GM12878 (cell line): ENCODE measurements at regions not wholly inside any gene's neighbourhood (a gene's known extent, or its start where the extent isn't known, plus 50 kb on each side); places are given as distances from the start of the nearest gene placed in this dataset.

Source experiments
- ATAC-seq: fragments of 200-7000 bp; cut with Tn5 transposase; 3 replicates; pipeline ENCODE4 v1.9.1; 2020; ENCODE audit warnings: mild to moderate bottlenecking, moderate library complexity
- BruUV-seq: library from RNA; stranded (reverse); fragments of 400-500 nt; replicated peaks from 2 replicates; lab custom pipeline; 2021; lab: Mats Ljungman, UMichigan
- CTCF ChIA-PET: fragments of 300-600 bp; sonication (Branson Sonifier 250); formaldehyde crosslinking; extraction: SDS; loops from one replicate; lab custom pipeline; 2021; ENCODE audit warnings: inconsistent platforms; lab: Yijun Ruan, JAX
- POLR2A ChIA-PET: fragments of 350-600 bp; formaldehyde crosslinking; extraction: SDS; loops from one replicate; lab custom pipeline; 2021; ENCODE audit warnings: inconsistent platforms; lab: Charles Lee
- RAD21 ChIA-PET: fragments of 300-600 bp; sonication (Branson Sonifier 250); formaldehyde crosslinking; loops from one replicate; lab custom pipeline; 2023; ENCODE audit warnings: antibody characterized with exemption; ENCODE audit not compliant: unreplicated experiment; lab: Charles Lee
- SMC1A ChIA-PET: fragments of 300-600 bp; sonication (Branson Sonifier 250); formaldehyde crosslinking; loops from one replicate; lab custom pipeline; 2023; ENCODE audit not compliant: unreplicated experiment, uncharacterized antibody; lab: Charles Lee
- DNase-seq: peaks from one replicate; pipeline ENCODE4 v3.0.0-alpha.2; 2011; ENCODE audit warnings: low read depth, low spot score
- FAIRE-seq: peaks from 3 replicates; lab custom pipeline; 2011; peaks lifted over from hg19 to GRCh38; lab: Jason Lieb, UNC
- H2AFZ ChIP-seq: 2 replicates; pipeline ENCODE4 v1.6.0; 2011; ENCODE audit warnings: low read depth, low read length, control low read depth; ENCODE audit not compliant: control insufficient read depth
- H3K27ac ChIP-seq: 2 replicates; pipeline ENCODE4 v1.5.1; 2011; ENCODE audit warnings: control low read depth; ENCODE audit not compliant: control insufficient read depth, insufficient read depth
- H3K27me3 ChIP-seq, 2 experiments: replicated peaks in 1 of 2; 2 replicates each; pipeline versions ENCODE4 v1.6.0 to v1.6.1; 2011; ENCODE audit warnings: low read length in 1 of 2; ENCODE audit not compliant: control insufficient read depth in 2 of 2, insufficient read depth in 2 of 2
- H3K36me3 ChIP-seq, 2 experiments: 2 replicates each; pipeline ENCODE4 v1.5.1; 2011; ENCODE audit warnings: low read length in 1 of 2; ENCODE audit not compliant: control insufficient read depth in 2 of 2, insufficient read depth in 2 of 2
- H3K4me1 ChIP-seq: 2 replicates; pipeline ENCODE4 v1.6.1; 2011; ENCODE audit warnings: mild to moderate bottlenecking, low read length, moderate library complexity, mixed read lengths; ENCODE audit not compliant: control insufficient read depth, insufficient read depth
- H3K4me2 ChIP-seq: 2 replicates; pipeline ENCODE4 v1.6.0; 2011; ENCODE audit warnings: control low read depth; ENCODE audit not compliant: control insufficient read depth, insufficient read depth
- H3K4me3 ChIP-seq: fragments of 200-600 bp; sonication (generic); 2 replicates; pipeline ENCODE4 v1.5.1; 2016
- H3K79me2 ChIP-seq: 2 replicates; pipeline ENCODE4 v1.6.0; 2011; ENCODE audit warnings: low read length; ENCODE audit not compliant: control insufficient read depth, insufficient read depth
- H3K9ac ChIP-seq: 2 replicates; pipeline ENCODE4 v1.8.0; 2011; ENCODE audit warnings: low read length, control low read depth, mixed read lengths; ENCODE audit not compliant: control insufficient read depth, insufficient read depth
- H3K9me3 ChIP-seq: replicated peaks from 3 replicates; pipeline ENCODE4 v1.5.1; 2011; ENCODE audit warnings: mild to moderate bottlenecking, low read length; ENCODE audit not compliant: control insufficient read depth, insufficient read depth
- H4K20me1 ChIP-seq: 2 replicates; pipeline ENCODE4 v1.6.0; 2011; ENCODE audit not compliant: control insufficient read depth, insufficient read depth
- CHD4 ChIP-seq: fragments of 200-600 bp; sonication (generic); IDR thresholded peaks from 2 replicates; pipeline ENCODE4 v1.6.1; 2016; ENCODE audit warnings: mild to moderate bottlenecking
- ESRRA ChIP-seq: IDR thresholded peaks from 2 replicates; pipeline ENCODE4 v1.6.1; 2012; ENCODE audit warnings: mild to moderate bottlenecking, low read length, improper control_type of control experiment
- GABPA ChIP-seq: IDR thresholded peaks from 2 replicates; pipeline ENCODE4 v1.6.1; 2014; ENCODE audit warnings: antibody characterized with exemption, low read depth, mild to moderate bottlenecking, inconsistent platforms
- HDGF ChIP-seq: fragments of 450-650 bp; IDR thresholded peaks from 2 replicates; pipeline ENCODE4 v1.6.1; 2016; ENCODE audit warnings: antibody characterized with exemption
- KDM1A ChIP-seq: fragments of 200-600 bp; sonication (generic); IDR thresholded peaks from 2 replicates; pipeline ENCODE4 v1.6.1; 2016; ENCODE audit warnings: borderline replicate concordance
- MYC ChIP-seq: IDR thresholded peaks from 2 replicates; pipeline ENCODE4 v1.6.1; 2011; ENCODE audit warnings: mild to moderate bottlenecking, low read length, moderate library complexity, inconsistent platforms; ENCODE audit not compliant: insufficient read depth, insufficient replicate concordance, insufficient read length, severe bottlenecking
- NR2F1 ChIP-seq: fragments of 450-650 bp; conservative IDR thresholded peaks from 2 replicates; pipeline ENCODE4 v1.6.1; 2017; ENCODE audit warnings: mild to moderate bottlenecking
- POLR2AphosphoS2 ChIP-seq: IDR thresholded peaks from 2 replicates; pipeline ENCODE4 v1.6.1; 2011; ENCODE audit warnings: low read depth, mild to moderate bottlenecking, low read length, improper control_type of control experiment, moderate library complexity
- ZNF217 ChIP-seq: fragments of 450-650 bp; IDR thresholded peaks from 2 replicates; pipeline ENCODE4 v1.6.1; 2017; ENCODE audit warnings: antibody characterized with exemption, mild to moderate bottlenecking
- ZNF384 ChIP-seq: IDR thresholded peaks from 2 replicates; pipeline ENCODE4 v1.6.1; 2012; ENCODE audit warnings: low read depth, mild to moderate bottlenecking, low read length, improper control_type of control experiment, borderline replicate concordance
- ZZZ3 ChIP-seq: IDR thresholded peaks from 2 replicates; pipeline ENCODE4 v1.6.1; 2011; ENCODE audit warnings: low read depth; ENCODE audit not compliant: control insufficient read depth, insufficient read length
- WGBS: methylation state at CpG from one replicate; pipeline ENCODE4 v1.1.6; 2016; ENCODE audit warnings: low lambda C conversion rate; ENCODE audit not compliant: insufficient replicate concordance, insufficient coverage; ENCODE audit errors: missing lambda C conversion rate; 5-methylcytosine and 5-hydroxymethylcytosine counted together
- in situ Hi-C: fragments of 300-500 bp; cut with MboI; formaldehyde crosslinking; loops from 9 replicates; pipeline ENCODE4 v1.14.3; 2018; ENCODE audit warnings: mixed read lengths
- intact Hi-C: fragments of 100-400 bp; cut with micrococcal nuclease; formaldehyde crosslinking; loops from one replicate; pipeline ENCODE4 v1.14.2; 2022; ENCODE audit not compliant: unreplicated experiment
- TF ChIP-seq, protein P1 (sequence below): fragments of 450-650 bp; IDR thresholded peaks from 2 replicates; pipeline ENCODE4 v1.6.1; 2017; ENCODE audit warnings: mild to moderate bottlenecking, moderate library complexity

DNA sequence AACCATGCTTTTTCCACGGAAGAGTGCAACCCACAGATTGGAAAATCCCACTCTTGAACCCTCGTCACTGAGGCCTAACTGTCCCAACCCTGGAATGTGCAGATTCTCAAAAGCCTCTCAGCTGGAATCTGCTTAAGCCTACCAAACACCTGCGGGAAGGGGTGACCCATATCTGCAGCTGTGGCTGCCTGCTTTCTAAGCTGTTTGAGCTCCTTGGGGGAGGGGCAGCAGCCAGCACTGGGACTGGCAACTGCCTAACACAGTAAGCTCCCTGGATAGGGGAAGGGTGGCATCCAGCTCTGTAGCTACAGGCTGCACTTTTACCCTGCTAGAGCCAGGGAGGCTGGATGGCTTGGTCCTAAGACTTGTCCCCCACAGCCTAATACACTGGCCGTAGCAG lies 579.6 kb downstream of the COL12A1 start:
- H3K4me3 ChIP-seq = no peak overlapping the region
- no peaks in the 10 kb centered on the region for H3K27me3 ChIP-seq
- H4K20me1 ChIP-seq = no peaks in the 10 kb centered on the region
- BruUV-seq = no TSS peak
- 23% methylated on average over 4 of the region's 4 CpGs for WGBS
- DNase-seq = no peak
- no peak overlapping the region for H2AFZ ChIP-seq
- ChIA-PET CTCF (interaction anchor here (0.5 kb wide), 1 partner anchor 789 kb away, joined by 4 read pairs; no protein-coding TSS in a partner anchor), POLR2A (no interaction called here), RAD21 (no interaction called here), SMC1A (no interaction called here)
- no peak overlapping the region for H3K9ac ChIP-seq
- ATAC-seq = no peak
- H3K36me3 ChIP-seq = no peaks in the 10 kb centered on the region
- no peaks in the 10 kb centered on the region; the same call in 2 of the 3 replicates for H3K9me3 ChIP-seq
- no peaks in the 10 kb centered on the region for H3K79me2 ChIP-seq
- FAIRE-seq = no peak
- intact Hi-C loops = no loop called here
- no peak overlapping the region for H3K4me2 ChIP-seq
- H3K27ac ChIP-seq = no peak overlapping the region
- in situ Hi-C loops = no loop called here
- TF ChIP-seq GABPA (no peak), ZZZ3 (no peak), CHD4 (no peak), KDM1A (no peak), ESRRA (no peak), POLR2AphosphoS2 (no peak), ZNF384 (no peak), HDGF (no peak), NR2F1 (no peak), ZNF217 (no peak), MYC (no peak)
- TF ChIP-seq, protein P1, sequence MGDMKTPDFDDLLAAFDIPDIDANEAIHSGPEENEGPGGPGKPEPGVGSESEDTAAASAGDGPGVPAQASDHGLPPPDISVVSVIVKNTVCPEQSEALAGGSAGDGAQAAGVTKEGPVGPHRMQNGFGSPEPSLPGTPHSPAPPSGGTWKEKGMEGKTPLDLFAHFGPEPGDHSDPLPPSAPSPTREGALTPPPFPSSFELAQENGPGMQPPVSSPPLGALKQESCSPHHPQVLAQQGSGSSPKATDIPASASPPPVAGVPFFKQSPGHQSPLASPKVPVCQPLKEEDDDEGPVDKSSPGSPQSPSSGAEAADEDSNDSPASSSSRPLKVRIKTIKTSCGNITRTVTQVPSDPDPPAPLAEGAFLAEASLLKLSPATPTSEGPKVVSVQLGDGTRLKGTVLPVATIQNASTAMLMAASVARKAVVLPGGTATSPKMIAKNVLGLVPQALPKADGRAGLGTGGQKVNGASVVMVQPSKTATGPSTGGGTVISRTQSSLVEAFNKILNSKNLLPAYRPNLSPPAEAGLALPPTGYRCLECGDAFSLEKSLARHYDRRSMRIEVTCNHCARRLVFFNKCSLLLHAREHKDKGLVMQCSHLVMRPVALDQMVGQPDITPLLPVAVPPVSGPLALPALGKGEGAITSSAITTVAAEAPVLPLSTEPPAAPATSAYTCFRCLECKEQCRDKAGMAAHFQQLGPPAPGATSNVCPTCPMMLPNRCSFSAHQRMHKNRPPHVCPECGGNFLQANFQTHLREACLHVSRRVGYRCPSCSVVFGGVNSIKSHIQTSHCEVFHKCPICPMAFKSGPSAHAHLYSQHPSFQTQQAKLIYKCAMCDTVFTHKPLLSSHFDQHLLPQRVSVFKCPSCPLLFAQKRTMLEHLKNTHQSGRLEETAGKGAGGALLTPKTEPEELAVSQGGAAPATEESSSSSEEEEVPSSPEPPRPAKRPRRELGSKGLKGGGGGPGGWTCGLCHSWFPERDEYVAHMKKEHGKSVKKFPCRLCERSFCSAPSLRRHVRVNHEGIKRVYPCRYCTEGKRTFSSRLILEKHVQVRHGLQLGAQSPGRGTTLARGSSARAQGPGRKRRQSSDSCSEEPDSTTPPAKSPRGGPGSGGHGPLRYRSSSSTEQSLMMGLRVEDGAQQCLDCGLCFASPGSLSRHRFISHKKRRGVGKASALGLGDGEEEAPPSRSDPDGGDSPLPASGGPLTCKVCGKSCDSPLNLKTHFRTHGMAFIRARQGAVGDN = no peak
- H3K4me1 ChIP-seq = no peaks in the 10 kb centered on the region
